DMS79 treated with DMSO at 0.1 percent for 48 hours (cell line): ENCODE measurements at regions not wholly inside any gene's neighbourhood (a gene's known extent, or its start where the extent isn't known, plus 50 kb on each side); places are given as distances from the start of the nearest gene placed in this dataset.
"Not testable (repeated sequence)": the region's sequence is repeated elsewhere in the genome, so short reads cannot be mapped to it uniquely, and the experiment has no call there.

Experiments used
- DNase-seq: peaks from one replicate; lab custom pipeline; 2025; lab: John Stamatoyannopoulos, UW

DNA sequence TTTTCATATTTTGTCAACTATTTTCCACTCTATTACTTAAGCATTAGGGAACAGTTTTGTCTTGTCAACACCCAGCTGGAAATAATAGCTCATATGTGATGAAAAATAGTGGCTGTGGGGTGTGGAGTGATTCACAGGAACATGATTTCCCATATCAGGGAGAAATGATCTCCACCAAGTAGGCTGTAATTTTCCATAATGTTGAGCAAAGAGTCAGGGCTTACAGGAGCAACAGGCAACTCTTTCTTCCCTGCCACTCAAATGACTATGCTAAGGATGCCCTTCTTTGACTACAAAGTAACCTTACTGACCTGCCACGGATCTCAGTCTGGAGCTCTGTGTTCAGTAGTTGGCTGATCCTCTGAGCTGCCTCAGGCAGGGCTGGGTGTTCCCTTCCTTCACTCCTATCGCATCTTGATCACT, 90.0 kb upstream of the GATB start:
- DNase-seq, result no peak

- DNase-seq, result not testable (repeated sequence)
Observed at GRCh38 chr4:151845551-151845950, 84.7 kb upstream of the GATB start.

GRCh38 chr4:151842430-151843079, 81.7 kb upstream of the GATB start:
- no peak for DNase-seq

DNA sequence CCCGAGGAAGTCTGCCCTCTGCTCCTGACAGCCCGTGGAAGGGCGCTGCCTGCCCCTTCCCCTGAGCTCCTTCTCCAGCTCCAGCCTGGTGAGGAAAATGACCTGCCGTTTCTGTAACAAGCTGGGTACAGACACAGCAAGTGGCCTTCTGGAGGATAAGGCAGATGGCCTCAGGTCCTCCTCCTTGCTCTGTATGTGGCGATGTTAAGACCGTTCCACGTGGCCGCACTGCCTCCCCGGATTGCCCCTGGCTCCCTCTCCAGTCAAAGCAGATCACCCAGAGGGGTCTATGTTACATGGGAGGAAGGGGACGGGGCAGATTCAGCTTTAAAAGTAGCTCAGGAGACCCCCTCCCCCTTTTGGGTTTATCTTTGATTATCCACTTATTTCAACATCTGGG, 80.3 kb upstream of the GATB start:
- DNase-seq, result no peak

DNA sequence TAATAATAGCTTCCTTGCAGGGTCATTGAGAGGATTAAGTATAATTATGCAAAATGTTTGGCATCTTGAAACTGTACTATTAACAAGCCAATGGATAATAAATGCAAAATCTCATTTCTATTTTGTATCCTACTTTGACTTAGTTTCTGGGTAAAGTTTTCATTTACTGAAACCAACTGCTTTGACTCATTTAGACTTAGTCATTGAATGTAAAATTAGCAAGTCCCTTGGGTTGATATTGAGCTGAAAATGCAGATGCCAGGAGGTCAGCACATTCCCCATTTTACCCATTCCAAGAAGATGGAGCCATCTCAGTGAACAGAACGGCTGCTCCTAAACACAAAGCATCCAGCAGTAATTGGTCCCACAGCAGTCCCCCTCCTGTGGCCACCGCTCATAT, 74.7 kb upstream of the GATB start:
- DNase-seq, result no peak

DNA sequence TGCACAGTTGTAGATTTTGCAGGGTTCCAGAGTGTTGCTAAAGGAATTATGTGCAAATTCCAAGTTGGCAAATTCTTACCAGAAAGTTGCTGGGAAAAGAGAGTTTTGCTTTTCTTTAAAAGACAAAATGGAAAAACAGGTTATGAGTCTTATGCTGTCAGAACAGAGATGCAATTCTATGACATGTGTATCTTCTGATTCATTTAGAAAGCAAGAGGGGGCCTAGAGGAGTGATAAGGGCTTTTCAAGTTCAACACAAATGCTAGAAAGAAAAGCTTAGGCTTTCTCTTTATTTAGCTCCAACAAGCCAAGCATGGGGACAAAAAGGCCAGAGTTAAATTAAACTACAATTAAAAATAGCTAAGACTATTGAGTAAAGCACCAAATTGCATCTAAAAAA, 72.4 kb upstream of the GATB start:
- no peak for DNase-seq

GRCh38 chr4:151831526-151831925, 70.7 kb upstream of the GATB start:
- no peak for DNase-seq

DNA sequence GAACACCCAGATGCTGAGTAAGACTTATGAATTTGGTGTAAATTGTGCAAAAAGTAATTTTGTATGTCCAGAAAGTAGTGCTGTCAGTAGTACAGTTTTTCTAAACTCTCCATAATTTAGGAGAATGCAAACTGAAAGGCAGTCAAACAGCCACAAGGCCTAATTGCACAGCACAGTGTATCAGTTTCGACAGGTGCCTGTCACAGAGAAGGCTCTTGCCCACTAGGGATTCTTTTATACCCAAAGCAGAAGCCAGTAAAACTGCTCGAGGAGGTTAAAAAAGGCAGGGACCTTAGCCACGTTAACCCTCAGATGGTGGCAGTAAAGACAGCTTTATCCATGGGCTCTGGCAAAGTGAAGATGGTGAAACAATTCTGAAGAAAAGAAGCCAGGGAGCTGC, 69.4 kb upstream of the GATB start:
- DNase-seq, result no peak

DNA sequence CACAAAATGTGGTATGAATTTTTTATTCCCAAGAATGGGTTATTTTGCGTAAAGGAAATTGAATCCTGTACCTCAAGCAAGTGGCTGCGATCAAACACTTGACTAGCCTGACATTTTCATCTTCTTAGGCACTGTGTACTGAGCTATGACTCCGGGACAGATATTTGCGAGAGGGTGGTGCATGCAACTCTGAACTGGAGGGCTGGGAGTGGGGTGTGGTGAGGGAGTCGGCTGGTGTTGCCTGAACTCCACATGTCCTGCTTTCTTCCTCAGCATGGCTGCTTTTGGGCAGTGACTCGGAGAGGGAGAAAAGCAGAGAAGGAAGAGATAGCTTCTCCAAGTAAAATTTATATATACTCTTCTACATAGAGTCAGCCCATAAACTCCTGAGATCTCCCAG, 68.5 kb upstream of the GATB start:
- no peak for DNase-seq

GRCh38 chr4:151824656-151825055, 63.8 kb upstream of the GATB start:
- DNase-seq, result no peak

GRCh38 chr4:151822331-151822730, 61.5 kb upstream of the GATB start:
- DNase-seq, result no peak

DNA sequence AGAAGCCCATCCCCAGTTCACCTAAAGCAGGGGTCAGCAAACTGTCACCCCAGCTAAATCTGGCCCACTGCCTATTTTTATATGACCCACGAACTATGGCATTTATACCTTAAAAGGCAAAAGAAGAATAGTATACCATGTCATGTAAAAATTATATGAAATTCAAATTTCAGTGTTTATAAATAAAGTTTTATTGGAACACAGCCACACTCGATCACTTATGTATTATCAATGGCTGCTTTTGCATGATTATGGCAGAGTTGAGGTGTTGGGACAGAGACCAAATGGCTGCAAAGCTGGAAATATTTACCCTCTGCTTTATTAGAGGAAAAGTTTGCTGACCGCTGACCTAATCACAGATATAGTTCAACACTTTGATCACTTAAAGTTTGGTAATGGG, 59.2 kb upstream of the GATB start:
- no peak for DNase-seq

DNA sequence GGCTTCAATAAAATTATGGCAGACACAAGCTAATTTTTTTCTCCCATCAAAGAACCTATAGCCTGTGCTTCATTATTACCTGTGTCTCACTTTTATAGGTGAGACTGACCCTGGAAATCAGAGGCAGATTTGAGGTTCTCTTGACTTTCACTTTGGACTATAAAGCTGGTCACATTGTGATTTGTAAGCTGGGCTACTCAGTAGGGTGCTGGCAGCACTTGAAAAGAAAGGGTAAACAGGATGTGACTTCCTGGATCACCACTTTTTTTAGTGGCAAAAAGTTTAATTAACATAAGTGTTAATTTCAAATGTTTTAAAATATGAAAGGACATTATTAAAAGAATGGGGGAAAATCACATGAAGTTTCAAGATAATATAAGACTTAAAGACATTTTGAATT, 50.6 kb upstream of the GATB start:
- no peak for DNase-seq
